NCI-H1105 treated with DMSO at 0.1 percent for 48 hours (cell line): ENCODE measurements at regions not wholly inside any gene's neighbourhood (a gene's known extent, or its start where the extent isn't known, plus 50 kb on each side); places are given as distances from the start of the nearest gene placed in this dataset.

ENCODE experiments used
- DNase-seq: peaks from one replicate; lab custom pipeline; 2025; lab: John Stamatoyannopoulos, UW

- no peak for DNase-seq
Measured at GRCh38 chr20:17017232-17017631, 209.6 kb upstream of the PCSK2 start.

GRCh38 chr20:17021481-17021880, 205.4 kb upstream of the PCSK2 start:
- DNase-seq = no peak

GRCh38 chr20:17023036-17023435, 203.8 kb upstream of the PCSK2 start:
- DNase-seq = no peak

GRCh38 chr20:17023806-17024205, 203.0 kb upstream of the PCSK2 start:
- DNase-seq = no peak

GRCh38 chr20:17024513-17025119, 202.2 kb upstream of the PCSK2 start:
- DNase-seq = no peak

GRCh38 chr20:17026346-17026745, 200.5 kb upstream of the PCSK2 start:
- DNase-seq = no peak

GRCh38 chr20:17029698-17030097, 197.1 kb upstream of the PCSK2 start:
- no peak for DNase-seq

- DNase-seq = peak; percentile 44
Measured at GRCh38 chr20:17036541-17036940, 190.3 kb upstream of the PCSK2 start.

GRCh38 chr20:17042122-17042521, 184.7 kb upstream of the PCSK2 start:
- DNase-seq = no peak

- DNase-seq = no peak
Measured at GRCh38 chr20:17043323-17043722, 183.5 kb upstream of the PCSK2 start.

- no peak for DNase-seq
Measured at GRCh38 chr20:17044891-17045290, 181.9 kb upstream of the PCSK2 start.

GRCh38 chr20:17059465-17059864, 167.4 kb upstream of the PCSK2 start:
- no peak for DNase-seq

- no peak for DNase-seq
Measured at GRCh38 chr20:17061715-17062114, 165.1 kb upstream of the PCSK2 start.

GRCh38 chr20:17062712-17063111, 164.1 kb upstream of the PCSK2 start:
- DNase-seq = no peak

GRCh38 chr20:17066902-17067301, 159.9 kb upstream of the PCSK2 start:
- peak; percentile 53 for DNase-seq

GRCh38 chr20:17068084-17068711, 158.6 kb upstream of the PCSK2 start:
- DNase-seq = no peak

GRCh38 chr20:17077030-17077429, 149.8 kb upstream of the PCSK2 start:
- DNase-seq = peak; percentile 76

GRCh38 chr20:17083738-17084137, 143.1 kb upstream of the PCSK2 start:
- DNase-seq = no peak

GRCh38 chr20:17084909-17085308, 141.9 kb upstream of the PCSK2 start:
- no peak for DNase-seq

GRCh38 chr20:17093782-17094181, 133.1 kb upstream of the PCSK2 start:
- no peak for DNase-seq

GRCh38 chr20:17097603-17098002, 129.2 kb upstream of the PCSK2 start:
- DNase-seq = no peak

GRCh38 chr20:17100506-17100905, 126.3 kb upstream of the PCSK2 start:
- no peak for DNase-seq

GRCh38 chr20:17107127-17107526, 119.7 kb upstream of the PCSK2 start:
- no peak for DNase-seq

- no peak for DNase-seq
Measured at GRCh38 chr20:17108896-17109295, 117.9 kb upstream of the PCSK2 start.
